ENCODE measurements at regions not wholly inside any gene's neighbourhood (a gene's known extent, or its start where the extent isn't known, plus 50 kb on each side); places are given as distances from the start of the nearest gene placed in this dataset.
"Not testable (repeated sequence)": the region's sequence is repeated elsewhere in the genome, so short reads cannot be mapped to it uniquely, and the experiment has no call there.

- DNase-seq (ENCODE audit: low spot score), result no peak
Measured at GRCh38 chr1:104019675-104020049, 270.0 kb downstream of the AMY1C start.

- DNase-seq (ENCODE audit: low spot score), result no peak
Measured at GRCh38 chr1:104028416-104029035, 278.8 kb downstream of the AMY1C start.

- DNase-seq (ENCODE audit: low spot score), result no peak
Measured at GRCh38 chr1:104029456-104029970, 279.8 kb downstream of the AMY1C start.

GRCh38 chr1:104056786-104057185, 307.1 kb downstream of the AMY1C start:
- no peak for DNase-seq (ENCODE audit: low spot score)

GRCh38 chr1:104057219-104057898, 307.7 kb downstream of the AMY1C start:
- not testable (repeated sequence) for DNase-seq (ENCODE audit: low spot score)

- DNase-seq (ENCODE audit: low spot score), result not testable (repeated sequence)
Measured at GRCh38 chr1:104061637-104062036, 311.9 kb downstream of the AMY1C start.

- DNase-seq (ENCODE audit: low spot score), result peak; percentile 30
Measured at GRCh38 chr1:104064399-104064798, 314.7 kb downstream of the AMY1C start.

GRCh38 chr1:104072915-104073371, 323.2 kb downstream of the AMY1C start:
- DNase-seq (ENCODE audit: low spot score), result no peak

GRCh38 chr1:104073463-104073902, 323.8 kb downstream of the AMY1C start:
- DNase-seq (ENCODE audit: low spot score), result no peak

GRCh38 chr1:104082221-104082620, 332.5 kb downstream of the AMY1C start:
- no peak for DNase-seq (ENCODE audit: low spot score)

GRCh38 chr1:104084380-104084779, 334.7 kb downstream of the AMY1C start:
- no peak for DNase-seq (ENCODE audit: low spot score)

- DNase-seq (ENCODE audit: low spot score), result no peak
Measured at GRCh38 chr1:104092698-104093097, 343.0 kb downstream of the AMY1C start.

- DNase-seq (ENCODE audit: low spot score), result no peak
Measured at GRCh38 chr1:104098837-104099236, 349.1 kb downstream of the AMY1C start.

- no peak for DNase-seq (ENCODE audit: low spot score)
Measured at GRCh38 chr1:104100115-104100514, 350.4 kb downstream of the AMY1C start.

- no peak for DNase-seq (ENCODE audit: low spot score)
Measured at GRCh38 chr1:104105465-104105864, 355.8 kb downstream of the AMY1C start.

- no peak for DNase-seq (ENCODE audit: low spot score)
Measured at GRCh38 chr1:104120525-104120924, 370.8 kb downstream of the AMY1C start.

GRCh38 chr1:104121271-104121670, 371.6 kb downstream of the AMY1C start:
- no peak for DNase-seq (ENCODE audit: low spot score)

GRCh38 chr1:104125266-104125665, 375.6 kb downstream of the AMY1C start:
- DNase-seq (ENCODE audit: low spot score), result no peak

- no peak for DNase-seq (ENCODE audit: low spot score)
Measured at GRCh38 chr1:104125970-104126369, 376.3 kb downstream of the AMY1C start.

GRCh38 chr1:104132382-104132973, 382.8 kb downstream of the AMY1C start:
- DNase-seq (ENCODE audit: low spot score), result peak; percentile 2

- DNase-seq (ENCODE audit: low spot score), result not testable (repeated sequence)
Measured at GRCh38 chr1:104135036-104135435, 385.3 kb downstream of the AMY1C start.

GRCh38 chr1:104136621-104137020, 386.9 kb downstream of the AMY1C start:
- no peak for DNase-seq (ENCODE audit: low spot score)

GRCh38 chr1:104156738-104157137, 407.0 kb downstream of the AMY1C start:
- no peak for DNase-seq (ENCODE audit: low spot score)
